Panc1 (cell line): ENCODE measurements at regions not wholly inside any gene's neighbourhood (a gene's known extent, or its start where the extent isn't known, plus 50 kb on each side); places are given as distances from the start of the nearest gene placed in this dataset.

Experiments
- ATAC-seq: fragments of 200-7000 bp; cut with Tn5 transposase; 2 replicates; pipeline ENCODE4 v1.9.1; 2020; ENCODE audit warnings: mild to moderate bottlenecking, moderate library complexity
- BruUV-seq: library from RNA; stranded (reverse); fragments of 400-500 nt; replicated peaks from 2 replicates; lab custom pipeline; 2021; lab: Mats Ljungman, UMichigan
- CTCF ChIA-PET: fragments of 300-600 bp; sonication (Branson Sonifier 250); formaldehyde crosslinking; loops from one replicate; lab custom pipeline; 2022; ENCODE audit warnings: antibody characterized with exemption; lab: Charles Lee
- POLR2A ChIA-PET: fragments of 300-600 bp; sonication (Branson Sonifier 250); formaldehyde crosslinking; loops from one replicate; lab custom pipeline; 2022; ENCODE audit warnings: antibody characterized with exemption; lab: Charles Lee
- DNase-seq: peaks from one replicate; pipeline ENCODE4 v3.0.0-alpha.2; 2010; ENCODE audit warnings: low read depth, low spot score
- H3K27ac ChIP-seq: 2 replicates; pipeline ENCODE4 v1.5.1; 2011; ENCODE audit warnings: mild to moderate bottlenecking, low read length, inconsistent platforms
- H3K27me3 ChIP-seq: fragments of 200-500 bp; sonication (Bioruptor generic); 2 replicates; pipeline ENCODE4 v1.6.0; 2014; ENCODE audit warnings: low read length, inconsistent platforms; ENCODE audit not compliant: control insufficient read depth, insufficient read depth
- H3K36me3 ChIP-seq: fragments of 200-500 bp; sonication (Bioruptor generic); 2 replicates; pipeline ENCODE4 v1.5.1; 2014; ENCODE audit warnings: inconsistent platforms, mild to moderate bottlenecking, low read length, moderate library complexity; ENCODE audit not compliant: control insufficient read depth, insufficient read depth
- H3K4me1 ChIP-seq: 2 replicates; pipeline ENCODE4 v1.5.1; 2011; ENCODE audit warnings: inconsistent platforms, mild to moderate bottlenecking, low read length, moderate library complexity; ENCODE audit not compliant: control insufficient read depth, insufficient read depth
- H3K4me3 ChIP-seq, 2 experiments: 2 replicates each; pipeline ENCODE4 v1.5.1; 2011 to 2012; ENCODE audit warnings: low read depth in 2 of 2, low read length in 2 of 2, mild to moderate bottlenecking in 2 of 2, inconsistent platforms in 1 of 2, moderate library complexity in 1 of 2
- H3K9me3 ChIP-seq: fragments of 200-500 bp; sonication (Bioruptor generic); 2 replicates; pipeline ENCODE4 v1.5.1; 2014; ENCODE audit warnings: low read depth, mild to moderate bottlenecking, inconsistent platforms, low read length, moderate library complexity; ENCODE audit not compliant: control insufficient read depth, insufficient read depth
- POLR2AphosphoS5 ChIP-seq: IDR thresholded peaks from 2 replicates; pipeline ENCODE4 v1.6.1; 2012; ENCODE audit warnings: mild to moderate bottlenecking, low read depth, low read length, moderate library complexity
- SIN3A ChIP-seq: IDR thresholded peaks from 2 replicates; pipeline ENCODE4 v1.6.1; 2012; ENCODE audit warnings: low read depth, mild to moderate bottlenecking, low read length, moderate library complexity, borderline replicate concordance; ENCODE audit not compliant: insufficient read depth
- TCF7L2 ChIP-seq: IDR thresholded peaks from 2 replicates; pipeline ENCODE4 v1.6.1; 2011; ENCODE audit warnings: mild to moderate bottlenecking, low read depth, low read length, inconsistent platforms
- in situ Hi-C: cut with HindIII; loops from 2 replicates; pipeline ENCODE4 v1.10.0; 2016; ENCODE audit warnings: low sequenced_read_pairs, low pct_unique_long_range_greater_than_20kb
- intact Hi-C: fragments of 100-400 bp; cut with micrococcal nuclease; formaldehyde crosslinking; loops from one replicate; pipeline ENCODE4 v1.10.0; 2022; ENCODE audit not compliant: unreplicated experiment
- TF ChIP-seq, protein P1 (sequence below), 2 experiments: IDR thresholded peaks; 2 replicates each; pipeline ENCODE4 v1.6.1; 2011 to 2012; ENCODE audit warnings: low read depth in 2 of 2, control low read depth in 1 of 2, low read length in 1 of 2, mild to moderate bottlenecking in 1 of 2, moderate library complexity in 1 of 2; ENCODE audit not compliant: insufficient read depth in 1 of 2
- TF ChIP-seq, protein P2 (sequence below): fragments of 450-650 bp; IDR thresholded peaks from 2 replicates; pipeline ENCODE4 v1.5.1; 2017; ENCODE audit warnings: mild to moderate bottlenecking

- ATAC-seq (no peak), DNase-seq (no peak)
- 0 out of 2 replicates have a peak, but pooled peaks cover 4% of the 10 kb centered on the region for H3K9me3 ChIP-seq
- H3K36me3 ChIP-seq: no peaks in the 10 kb centered on the region
- H3K4me3 ChIP-seq: no peak overlapping the region
- TF ChIP-seq, protein P1, sequence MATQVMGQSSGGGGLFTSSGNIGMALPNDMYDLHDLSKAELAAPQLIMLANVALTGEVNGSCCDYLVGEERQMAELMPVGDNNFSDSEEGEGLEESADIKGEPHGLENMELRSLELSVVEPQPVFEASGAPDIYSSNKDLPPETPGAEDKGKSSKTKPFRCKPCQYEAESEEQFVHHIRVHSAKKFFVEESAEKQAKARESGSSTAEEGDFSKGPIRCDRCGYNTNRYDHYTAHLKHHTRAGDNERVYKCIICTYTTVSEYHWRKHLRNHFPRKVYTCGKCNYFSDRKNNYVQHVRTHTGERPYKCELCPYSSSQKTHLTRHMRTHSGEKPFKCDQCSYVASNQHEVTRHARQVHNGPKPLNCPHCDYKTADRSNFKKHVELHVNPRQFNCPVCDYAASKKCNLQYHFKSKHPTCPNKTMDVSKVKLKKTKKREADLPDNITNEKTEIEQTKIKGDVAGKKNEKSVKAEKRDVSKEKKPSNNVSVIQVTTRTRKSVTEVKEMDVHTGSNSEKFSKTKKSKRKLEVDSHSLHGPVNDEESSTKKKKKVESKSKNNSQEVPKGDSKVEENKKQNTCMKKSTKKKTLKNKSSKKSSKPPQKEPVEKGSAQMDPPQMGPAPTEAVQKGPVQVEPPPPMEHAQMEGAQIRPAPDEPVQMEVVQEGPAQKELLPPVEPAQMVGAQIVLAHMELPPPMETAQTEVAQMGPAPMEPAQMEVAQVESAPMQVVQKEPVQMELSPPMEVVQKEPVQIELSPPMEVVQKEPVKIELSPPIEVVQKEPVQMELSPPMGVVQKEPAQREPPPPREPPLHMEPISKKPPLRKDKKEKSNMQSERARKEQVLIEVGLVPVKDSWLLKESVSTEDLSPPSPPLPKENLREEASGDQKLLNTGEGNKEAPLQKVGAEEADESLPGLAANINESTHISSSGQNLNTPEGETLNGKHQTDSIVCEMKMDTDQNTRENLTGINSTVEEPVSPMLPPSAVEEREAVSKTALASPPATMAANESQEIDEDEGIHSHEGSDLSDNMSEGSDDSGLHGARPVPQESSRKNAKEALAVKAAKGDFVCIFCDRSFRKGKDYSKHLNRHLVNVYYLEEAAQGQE (IDR thresholded peaks at IDR 0.05; ENCODE audit: insufficient read depth in 1 of 2, low read depth in 2 of 2, low read length in 1 of 2): no peak
- no peaks in the 10 kb centered on the region for H3K4me1 ChIP-seq
- ChIA-PET CTCF (no interaction called here), POLR2A (no interaction called here)
- intact Hi-C loops (no loop called here), in situ Hi-C loops (no loop called here)
- H3K27ac ChIP-seq: no peak overlapping the region
- no peaks in the 10 kb centered on the region for H3K27me3 ChIP-seq
- BruUV-seq: no TSS peak
Measured at GRCh38 chrX:99001286-99001685, 1408.8 kb downstream of the PCDH19 start.

GRCh38 chrX:98962996-98963395, 1447.1 kb downstream of the PCDH19 start:
- Histone ChIP-seq H3K27ac (no peak overlapping the region), H3K9me3 (no peaks in the 10 kb centered on the region), H3K36me3 (no peaks in the 10 kb centered on the region), H3K27me3 (no peaks in the 10 kb centered on the region), H3K4me1 (no peaks in the 10 kb centered on the region), H3K4me3 (no peak overlapping the region)
- in situ Hi-C loops: no loop called here
- TF ChIP-seq, protein P1 (IDR thresholded peaks at IDR 0.05; ENCODE audit: insufficient read depth in 1 of 2, low read depth in 2 of 2, low read length in 1 of 2): no peak
- TF ChIP-seq, protein P2, sequence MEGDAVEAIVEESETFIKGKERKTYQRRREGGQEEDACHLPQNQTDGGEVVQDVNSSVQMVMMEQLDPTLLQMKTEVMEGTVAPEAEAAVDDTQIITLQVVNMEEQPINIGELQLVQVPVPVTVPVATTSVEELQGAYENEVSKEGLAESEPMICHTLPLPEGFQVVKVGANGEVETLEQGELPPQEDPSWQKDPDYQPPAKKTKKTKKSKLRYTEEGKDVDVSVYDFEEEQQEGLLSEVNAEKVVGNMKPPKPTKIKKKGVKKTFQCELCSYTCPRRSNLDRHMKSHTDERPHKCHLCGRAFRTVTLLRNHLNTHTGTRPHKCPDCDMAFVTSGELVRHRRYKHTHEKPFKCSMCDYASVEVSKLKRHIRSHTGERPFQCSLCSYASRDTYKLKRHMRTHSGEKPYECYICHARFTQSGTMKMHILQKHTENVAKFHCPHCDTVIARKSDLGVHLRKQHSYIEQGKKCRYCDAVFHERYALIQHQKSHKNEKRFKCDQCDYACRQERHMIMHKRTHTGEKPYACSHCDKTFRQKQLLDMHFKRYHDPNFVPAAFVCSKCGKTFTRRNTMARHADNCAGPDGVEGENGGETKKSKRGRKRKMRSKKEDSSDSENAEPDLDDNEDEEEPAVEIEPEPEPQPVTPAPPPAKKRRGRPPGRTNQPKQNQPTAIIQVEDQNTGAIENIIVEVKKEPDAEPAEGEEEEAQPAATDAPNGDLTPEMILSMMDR: no peak
- no peak for TF ChIP-seq POLR2AphosphoS5
- no peak for TF ChIP-seq SIN3A
- no peak for TF ChIP-seq TCF7L2
- ATAC-seq (no peak), DNase-seq (no peak)
- intact Hi-C loops: no loop called here
- CTCF ChIA-PET: no interaction called here
- BruUV-seq: no TSS peak
- POLR2A ChIA-PET: no interaction called here
